ENCODE measurements at regions not wholly inside any gene's neighbourhood (a gene's known extent, or its start where the extent isn't known, plus 50 kb on each side); places are given as distances from the start of the nearest gene placed in this dataset.

DNA sequence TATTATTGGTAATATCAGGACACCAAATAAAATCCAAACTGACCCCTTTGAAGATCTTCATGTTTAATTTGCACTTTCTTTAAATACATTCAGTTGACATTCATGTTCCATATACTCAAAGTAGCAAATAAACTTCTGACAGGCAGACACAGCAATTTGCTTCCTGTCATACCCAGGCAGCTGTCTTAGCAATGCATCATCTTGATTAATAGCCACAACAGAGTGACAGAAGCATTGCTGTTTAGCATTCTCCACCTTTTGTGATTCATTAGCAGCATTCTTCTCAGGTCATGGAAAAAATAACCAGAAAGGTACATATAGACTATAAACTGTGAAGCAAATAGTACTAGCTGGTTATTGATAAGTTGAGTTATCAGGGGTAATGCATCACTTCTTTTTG lies 366.8 kb downstream of the CYLC2 start:
- Histone ChIP-seq H3K4me1 (no peaks in the 10 kb centered on the region), H3K9me3 (replicated peaks in 1 of 11) (peaks cover 0 to 12% (median 0%) of the 10 kb centered on the region in 11 experiments; a peak in 4 of 22 replicates), H3K4me3 (no peak overlapping the region), H3K27ac (no peak overlapping the region), H3K4me2 (no peak overlapping the region), H3K9ac (no peak overlapping the region), H3K36me3 (no peaks in the 10 kb centered on the region), H4K20me1 (no peaks in the 10 kb centered on the region), H3K27me3 (no peaks in the 10 kb centered on the region)
- no peak for TF ChIP-seq Cebpa-rat (IDR thresholded peaks at IDR 0.05)

- no peak overlapping the region for H3K4me3 ChIP-seq
- no peak overlapping the region for H3K9ac ChIP-seq
- H3K4me2 ChIP-seq = no peak overlapping the region
- H3K27me3 ChIP-seq = no peaks in the 10 kb centered on the region
- H3K4me1 ChIP-seq = no peaks in the 10 kb centered on the region
- no peak overlapping the region for H3K27ac ChIP-seq
- H3K36me3 ChIP-seq = no peaks in the 10 kb centered on the region
- peaks cover 0 to 12% (median 0%) of the 10 kb centered on the region in 11 experiments; a peak in 4 of 22 replicates for H3K9me3 ChIP-seq (replicated peaks in 1 of 11)
- H4K20me1 ChIP-seq = no peaks in the 10 kb centered on the region
- TF ChIP-seq Cebpa-rat (IDR thresholded peaks at IDR 0.05) = no peak
Observed at GRCh38 chr9:103362986-103363385, 367.9 kb downstream of the CYLC2 start.

- Histone ChIP-seq H3K4me3 (no peak overlapping the region), H3K4me1 (no peaks in the 10 kb centered on the region), H3K27me3 (no peaks in the 10 kb centered on the region), H3K4me2 (no peak overlapping the region), H3K9me3 (replicated peaks in 1 of 11) (no peaks in the 10 kb centered on the region), H3K27ac (no peak overlapping the region), H3K36me3 (no peaks in the 10 kb centered on the region), H3K9ac (no peak overlapping the region), H4K20me1 (no peaks in the 10 kb centered on the region)
- no peak for TF ChIP-seq Cebpa-rat (IDR thresholded peaks at IDR 0.05)
Observed at GRCh38 chr9:103364753-103365152, 369.6 kb downstream of the CYLC2 start.

DNA sequence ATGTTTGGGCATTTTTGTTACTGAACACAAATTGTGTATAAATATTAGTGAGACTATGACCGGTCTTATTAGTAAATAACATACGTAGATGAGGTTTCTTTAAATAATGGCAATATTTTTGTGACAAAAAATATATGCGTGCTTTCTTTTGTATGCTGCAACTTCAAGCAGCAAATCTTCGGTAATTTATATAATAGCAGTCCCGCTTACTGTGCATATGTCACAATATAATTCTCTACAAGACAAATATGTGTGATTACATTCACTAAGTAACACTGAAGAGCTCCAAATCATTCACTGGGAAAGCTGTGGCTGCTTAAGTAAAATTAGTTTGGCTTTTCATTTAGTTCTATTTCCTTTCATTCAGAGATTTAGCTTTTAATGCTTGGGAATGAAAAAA lies 376.0 kb downstream of the CYLC2 start:
- H3K9ac ChIP-seq = no peak overlapping the region
- H3K9me3 ChIP-seq (replicated peaks in 1 of 11) = no peaks in the 10 kb centered on the region
- no peaks in the 10 kb centered on the region for H3K27me3 ChIP-seq
- no peak overlapping the region for H3K27ac ChIP-seq
- H3K4me2 ChIP-seq = no peak overlapping the region
- TF ChIP-seq Cebpa-rat (IDR thresholded peaks at IDR 0.05) = no peak
- H3K36me3 ChIP-seq = no peaks in the 10 kb centered on the region
- H4K20me1 ChIP-seq = no peaks in the 10 kb centered on the region
- no peak overlapping the region for H3K4me3 ChIP-seq
- no peaks in the 10 kb centered on the region for H3K4me1 ChIP-seq

GRCh38 chr9:103372828-103373227 lies 377.7 kb downstream of the CYLC2 start:
- TF ChIP-seq Cebpa-rat (IDR thresholded peaks at IDR 0.05) = no peak
- Histone ChIP-seq H3K4me3 (no peak overlapping the region), H3K4me1 (no peaks in the 10 kb centered on the region), H3K9me3 (replicated peaks in 1 of 11) (no peaks in the 10 kb centered on the region), H3K27me3 (no peaks in the 10 kb centered on the region), H4K20me1 (no peaks in the 10 kb centered on the region), H3K4me2 (no peak overlapping the region), H3K27ac (no peak overlapping the region), H3K9ac (no peak overlapping the region), H3K36me3 (no peaks in the 10 kb centered on the region)

DNA sequence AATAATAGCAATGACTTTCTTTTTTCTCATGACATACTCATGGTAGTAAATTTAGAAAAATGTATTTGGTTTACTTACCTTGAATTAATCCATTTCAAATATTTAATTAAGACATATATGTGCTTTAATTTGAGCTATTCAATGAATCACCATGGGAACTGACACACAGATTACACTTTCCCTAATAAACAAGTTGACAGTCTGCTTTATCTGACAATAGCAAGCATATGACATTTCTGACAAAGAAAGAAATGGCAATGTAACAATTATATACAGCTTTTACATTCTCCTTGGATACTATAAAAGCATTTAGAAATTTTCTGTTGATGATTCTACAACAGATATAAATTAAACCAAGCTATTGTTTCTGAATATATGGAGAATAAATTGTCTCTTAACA lies 382.5 kb downstream of the CYLC2 start:
- Histone ChIP-seq H3K4me1 (no peaks in the 10 kb centered on the region), H3K4me3 (no peak overlapping the region), H3K27ac (no peak overlapping the region), H3K4me2 (no peak overlapping the region), H3K27me3 (no peaks in the 10 kb centered on the region), H3K9me3 (replicated peaks in 1 of 11) (no peaks in the 10 kb centered on the region), H3K36me3 (no peaks in the 10 kb centered on the region), H3K9ac (no peak overlapping the region), H4K20me1 (no peaks in the 10 kb centered on the region)
- TF ChIP-seq Cebpa-rat (IDR thresholded peaks at IDR 0.05) = no peak

GRCh38 chr9:103397868-103398600 lies 402.9 kb downstream of the CYLC2 start:
- Histone ChIP-seq H3K27ac (no peak overlapping the region), H4K20me1 (no peaks in the 10 kb centered on the region), H3K4me2 (no peak overlapping the region), H3K36me3 (no peaks in the 10 kb centered on the region), H3K27me3 (no peaks in the 10 kb centered on the region), H3K4me3 (no peak overlapping the region), H3K4me1 (no peaks in the 10 kb centered on the region), H3K9me3 (replicated peaks in 1 of 11) (no peaks in the 10 kb centered on the region), H3K9ac (no peak overlapping the region)
- no peak for TF ChIP-seq Cebpa-rat (IDR thresholded peaks at IDR 0.05)

DNA sequence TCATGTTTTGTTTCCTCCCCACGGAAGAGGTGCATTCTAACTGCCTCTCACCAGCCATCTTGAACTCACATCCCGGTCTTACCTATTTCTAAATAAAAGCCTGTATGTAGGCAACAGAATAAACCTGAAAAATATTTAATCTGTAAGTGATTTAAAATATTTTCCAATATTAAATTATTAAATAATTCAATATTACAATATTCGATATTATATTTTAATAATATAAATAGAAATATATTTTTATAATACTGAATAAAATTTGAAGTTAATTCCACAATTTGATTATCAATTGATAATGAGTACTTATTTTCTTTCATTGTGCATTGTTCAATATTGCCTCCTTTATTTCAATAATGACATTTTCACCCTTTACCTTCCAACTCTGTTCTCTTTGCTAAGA lies 404.4 kb downstream of the CYLC2 start:
- H4K20me1 ChIP-seq = no peaks in the 10 kb centered on the region
- H3K4me2 ChIP-seq = no peak overlapping the region
- H3K27ac ChIP-seq = no peak overlapping the region
- no peak overlapping the region for H3K4me3 ChIP-seq
- H3K9me3 ChIP-seq (replicated peaks in 1 of 11) = no peaks in the 10 kb centered on the region
- H3K27me3 ChIP-seq = no peaks in the 10 kb centered on the region
- no peaks in the 10 kb centered on the region for H3K4me1 ChIP-seq
- no peak for TF ChIP-seq Cebpa-rat (IDR thresholded peaks at IDR 0.05)
- H3K36me3 ChIP-seq = no peaks in the 10 kb centered on the region
- no peak overlapping the region for H3K9ac ChIP-seq

GRCh38 chr9:103407260-103407659 lies 412.1 kb downstream of the CYLC2 start:
- Histone ChIP-seq H3K4me1 (peaks cover 0 to 11% (median 0%) of the 10 kb centered on the region in 10 experiments; a peak in 3 of 20 replicates), H3K4me2 (peak overlapping the region in 1 of 11 experiments; percentile 15; a peak in 1 of 22 replicates), H3K9me3 (replicated peaks in 1 of 11) (no peaks in the 10 kb centered on the region), H3K27ac (no peak overlapping the region), H3K4me3 (no peak overlapping the region), H3K27me3 (no peaks in the 10 kb centered on the region), H4K20me1 (no peaks in the 10 kb centered on the region), H3K36me3 (no peaks in the 10 kb centered on the region), H3K9ac (no peak overlapping the region)
- no peak for TF ChIP-seq Cebpa-rat (IDR thresholded peaks at IDR 0.05)

GRCh38 chr9:103410059-103410458 lies 414.9 kb downstream of the CYLC2 start:
- Histone ChIP-seq H3K9me3 (replicated peaks in 1 of 11) (no peaks in the 10 kb centered on the region), H3K9ac (no peak overlapping the region), H3K4me1 (peaks cover 0 to 11% (median 0%) of the 10 kb centered on the region in 10 experiments; a peak in 3 of 20 replicates), H3K4me3 (no peak overlapping the region), H4K20me1 (no peaks in the 10 kb centered on the region), H3K27ac (no peak overlapping the region), H3K4me2 (no peak overlapping the region), H3K36me3 (no peaks in the 10 kb centered on the region), H3K27me3 (no peaks in the 10 kb centered on the region)
- TF ChIP-seq Cebpa-rat (IDR thresholded peaks at IDR 0.05) = no peak

All from BLaER1 treated with 17β-estradiol and CSF1 and Interleukin-3, amounts not matched to agents 10 nM and 100 nM (cell line).